ENCODE measurements at regions not wholly inside any gene's neighbourhood (a gene's known extent, or its start where the extent isn't known, plus 50 kb on each side); places are given as distances from the start of the nearest gene placed in this dataset.
"Not testable (repeated sequence)": the region's sequence is repeated elsewhere in the genome, so short reads cannot be mapped to it uniquely, and the experiment has no call there.

GRCh38 chr9:81069038-81069795 is 620.1 kb downstream of the TLE1 start:
- no peak for DNase-seq

GRCh38 chr9:81062995-81063394 is 626.4 kb downstream of the TLE1 start:
- DNase-seq: not testable (repeated sequence)

- no peak for DNase-seq
Observed at GRCh38 chr9:81058782-81059181, 630.6 kb downstream of the TLE1 start.

- DNase-seq: peak; percentile 33
Observed at GRCh38 chr9:81053298-81054025, 635.9 kb downstream of the TLE1 start.

GRCh38 chr9:81052846-81053245 is 636.5 kb downstream of the TLE1 start:
- peak; percentile 44 for DNase-seq

- no peak for DNase-seq
Observed at GRCh38 chr9:81047280-81047679, 642.1 kb downstream of the TLE1 start.

GRCh38 chr9:81045658-81046057 is 643.7 kb downstream of the TLE1 start:
- DNase-seq: no peak

GRCh38 chr9:81037889-81038288 is 651.5 kb downstream of the TLE1 start:
- no peak for DNase-seq

GRCh38 chr9:81035601-81036000 is 653.7 kb downstream of the TLE1 start:
- no peak for DNase-seq

GRCh38 chr9:81035171-81035570 is 654.2 kb downstream of the TLE1 start:
- DNase-seq: peak; percentile 50

- DNase-seq: peak; percentile 17
Observed at GRCh38 chr9:81032831-81033230, 656.5 kb downstream of the TLE1 start.

- DNase-seq: peak; percentile 91
Observed at GRCh38 chr9:81032030-81032572, 657.2 kb downstream of the TLE1 start.

- DNase-seq: no peak
Observed at GRCh38 chr9:81031422-81032029, 657.8 kb downstream of the TLE1 start.

GRCh38 chr9:81030027-81030426 is 659.3 kb downstream of the TLE1 start:
- DNase-seq: no peak

- DNase-seq: peak; percentile 92
Observed at GRCh38 chr9:81028504-81028903, 660.8 kb downstream of the TLE1 start.

- DNase-seq: peak; percentile 38
Observed at GRCh38 chr9:81022177-81022576, 667.2 kb downstream of the TLE1 start.

- DNase-seq: not testable (repeated sequence)
Observed at GRCh38 chr9:81014945-81015344, 674.4 kb downstream of the TLE1 start.

- DNase-seq: not testable (repeated sequence)
Observed at GRCh38 chr9:81013191-81013590, 676.2 kb downstream of the TLE1 start.

GRCh38 chr9:81002906-81003305 is 686.4 kb downstream of the TLE1 start:
- DNase-seq: no peak

GRCh38 chr9:81002242-81002641 is 687.1 kb downstream of the TLE1 start:
- no peak for DNase-seq

GRCh38 chr9:80995759-80996158 is 693.6 kb downstream of the TLE1 start:
- DNase-seq: peak; percentile 60

GRCh38 chr9:80994892-80995291 is 694.5 kb downstream of the TLE1 start:
- peak; percentile 10 for DNase-seq

- DNase-seq: not testable (repeated sequence)
Observed at GRCh38 chr9:80985595-80985994, 703.8 kb downstream of the TLE1 start.
